Embryonic facial prominence (tissue), 1 donor: ENCODE measurements at regions not wholly inside any gene's neighbourhood (a gene's known extent, or its start where the extent isn't known, plus 50 kb on each side); places are given as distances from the start of the nearest gene placed in this dataset.

Experiments
- DNase-seq: peaks from one replicate; pipeline ENCODE4 v3.0.0-alpha.2; 2016; ENCODE audit errors: extremely low spot score

DNA sequence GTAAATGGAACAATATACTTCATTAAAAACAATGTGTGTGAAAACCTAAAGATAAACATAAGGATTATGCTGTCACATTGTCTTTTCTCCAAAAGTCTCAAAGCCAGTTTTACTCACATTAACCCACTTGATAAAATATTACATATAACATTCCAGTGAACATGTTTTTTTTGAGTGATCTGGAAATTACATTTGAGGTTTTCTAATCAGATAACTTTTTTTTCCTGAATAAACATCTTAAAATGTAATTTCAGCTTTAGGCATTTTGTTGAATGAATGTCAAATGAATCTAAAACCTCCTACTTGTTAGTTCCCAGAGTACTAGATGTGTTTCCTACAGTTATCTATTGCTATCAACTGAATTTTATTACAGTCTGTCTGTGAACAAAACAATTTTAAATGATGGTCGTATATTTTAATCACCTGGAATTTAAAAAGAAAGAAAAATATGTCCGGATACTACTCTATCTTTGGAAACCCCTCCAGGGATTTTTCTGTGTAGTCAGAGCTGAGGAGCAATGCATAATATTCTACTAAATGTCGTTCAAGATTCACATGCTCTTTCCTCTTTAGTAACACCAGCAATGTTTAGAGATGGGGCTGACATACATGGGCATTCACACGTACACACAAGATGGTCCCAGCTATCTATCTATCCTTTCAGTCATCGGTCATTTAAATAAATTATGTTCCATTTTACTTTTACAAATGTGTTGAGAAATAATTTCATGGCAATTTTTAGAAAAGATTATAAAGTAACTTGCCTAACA is 283.9 kb downstream of the KLF12 start:
- no peak for DNase-seq

DNA sequence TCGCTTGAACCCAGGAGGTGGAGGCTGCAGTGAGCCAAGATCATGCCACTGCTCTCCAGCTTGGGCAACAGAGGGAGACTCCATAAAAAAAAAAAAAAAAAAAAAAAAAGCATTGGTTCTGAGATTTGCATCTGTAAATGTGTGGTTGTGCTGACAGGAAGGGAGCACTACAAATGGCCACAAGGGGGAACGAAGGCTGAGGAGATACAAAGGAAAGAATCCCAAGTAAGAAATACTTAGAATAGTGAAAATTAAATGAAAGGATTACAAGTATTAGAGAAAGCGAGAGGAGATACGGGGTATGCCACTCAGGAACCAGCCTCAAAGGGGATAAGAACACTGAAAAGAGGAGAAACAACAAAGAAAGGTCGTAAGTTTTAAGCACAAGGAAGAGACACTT is 284.9 kb downstream of the KLF12 start:
- no peak for DNase-seq

DNA sequence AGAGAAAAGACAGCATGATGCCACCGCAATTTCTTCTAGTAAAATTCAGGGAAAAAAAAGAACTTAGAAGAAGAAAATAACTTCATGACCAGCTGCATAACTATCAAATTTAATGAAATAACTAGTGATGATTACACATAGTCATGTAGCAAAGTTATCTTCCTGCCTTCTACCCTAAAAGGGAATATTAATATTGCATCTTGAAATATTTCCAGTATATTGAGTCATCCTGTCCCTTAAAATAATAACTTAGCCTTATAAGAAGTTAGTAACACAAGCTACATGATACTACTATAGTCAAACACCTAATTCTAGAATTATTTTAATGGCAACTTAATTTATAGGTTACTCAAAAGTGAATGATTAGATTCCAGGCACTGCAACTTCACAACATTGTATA is 289.2 kb downstream of the KLF12 start:
- DNase-seq, result no peak

DNA sequence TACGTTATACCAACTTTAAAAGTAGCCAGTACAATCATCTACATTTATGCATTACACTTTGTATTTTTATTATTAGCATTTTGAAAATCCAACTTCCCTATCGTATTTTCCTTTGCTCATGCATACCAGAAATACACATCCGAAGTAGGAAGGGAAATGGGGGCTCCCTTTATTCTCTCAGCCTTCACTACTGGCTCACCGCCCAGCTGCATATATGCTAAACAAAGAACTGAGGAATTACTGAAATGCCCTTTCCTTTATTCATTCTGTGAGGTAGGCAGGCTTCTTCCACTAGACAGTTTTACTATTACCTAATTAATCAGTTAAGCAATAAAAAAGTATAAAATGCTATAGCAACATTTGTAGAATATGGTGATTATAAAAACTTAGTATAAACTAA is 291.6 kb downstream of the KLF12 start:
- no peak for DNase-seq

DNA sequence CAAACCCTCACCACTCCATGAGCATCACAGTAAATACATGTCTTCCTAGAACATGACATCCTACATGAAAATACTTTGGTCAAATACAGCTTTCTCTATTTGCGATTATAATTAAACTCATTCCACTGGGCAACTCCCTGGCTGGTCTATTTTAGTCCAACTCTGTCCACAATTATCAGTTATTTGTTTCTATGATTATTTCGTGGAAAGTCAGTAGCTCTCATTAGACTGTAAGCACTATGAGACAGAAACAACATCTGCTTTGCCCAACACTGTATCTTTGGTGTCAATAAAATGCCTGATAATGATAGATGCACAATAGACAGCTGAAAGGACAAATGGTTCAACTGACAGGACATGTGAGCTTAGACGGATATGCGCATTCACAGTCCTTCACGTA is 292.0 kb downstream of the KLF12 start:
- no peak for DNase-seq

DNA sequence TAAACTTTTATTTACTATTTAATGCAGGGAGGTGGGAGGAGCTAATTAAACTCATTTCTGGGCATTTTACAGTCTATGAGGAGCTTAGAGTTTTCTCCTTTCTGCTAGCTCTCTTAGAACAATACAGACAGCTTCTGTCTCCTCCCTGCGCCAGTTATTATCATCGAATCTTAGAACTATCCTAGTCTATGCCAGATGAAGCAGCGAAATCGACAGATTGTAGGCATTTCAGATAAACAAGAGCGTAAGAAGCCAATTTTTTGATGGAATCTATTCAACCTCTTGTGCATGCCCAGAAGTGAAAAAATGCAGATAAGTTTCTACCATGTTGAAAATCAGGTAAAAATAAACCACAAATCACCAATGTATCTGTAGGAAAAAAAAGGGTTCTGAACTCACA is 297.1 kb downstream of the KLF12 start:
- no peak for DNase-seq

DNA sequence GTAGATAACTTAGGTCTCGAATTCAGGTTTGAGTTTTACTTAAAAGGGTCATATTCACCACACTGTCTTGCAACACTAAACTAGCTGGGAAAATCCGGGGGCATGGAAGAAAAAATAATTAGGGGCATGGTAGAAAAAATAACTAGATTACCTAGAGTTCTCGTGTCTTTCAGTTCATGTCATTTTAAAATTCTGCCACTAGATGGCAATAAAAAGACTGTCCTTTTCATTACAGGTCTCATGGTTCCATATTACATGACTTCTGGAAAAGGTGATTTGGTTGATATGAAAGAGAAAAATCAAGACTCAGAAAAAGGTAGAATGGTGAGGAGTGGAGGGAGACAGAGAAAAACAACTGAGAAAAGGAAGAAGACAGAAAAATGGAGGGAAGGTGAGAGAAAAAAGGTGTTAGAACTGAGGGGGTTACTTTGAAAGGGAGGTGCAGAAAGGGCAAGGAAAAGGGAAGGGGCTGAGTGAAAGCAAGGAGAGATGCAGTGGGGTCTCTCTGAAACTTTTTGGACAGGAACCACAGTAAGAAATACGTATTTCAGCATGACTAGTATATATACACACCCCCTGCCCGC is 299.0 kb downstream of the KLF12 start:
- no peak for DNase-seq

DNA sequence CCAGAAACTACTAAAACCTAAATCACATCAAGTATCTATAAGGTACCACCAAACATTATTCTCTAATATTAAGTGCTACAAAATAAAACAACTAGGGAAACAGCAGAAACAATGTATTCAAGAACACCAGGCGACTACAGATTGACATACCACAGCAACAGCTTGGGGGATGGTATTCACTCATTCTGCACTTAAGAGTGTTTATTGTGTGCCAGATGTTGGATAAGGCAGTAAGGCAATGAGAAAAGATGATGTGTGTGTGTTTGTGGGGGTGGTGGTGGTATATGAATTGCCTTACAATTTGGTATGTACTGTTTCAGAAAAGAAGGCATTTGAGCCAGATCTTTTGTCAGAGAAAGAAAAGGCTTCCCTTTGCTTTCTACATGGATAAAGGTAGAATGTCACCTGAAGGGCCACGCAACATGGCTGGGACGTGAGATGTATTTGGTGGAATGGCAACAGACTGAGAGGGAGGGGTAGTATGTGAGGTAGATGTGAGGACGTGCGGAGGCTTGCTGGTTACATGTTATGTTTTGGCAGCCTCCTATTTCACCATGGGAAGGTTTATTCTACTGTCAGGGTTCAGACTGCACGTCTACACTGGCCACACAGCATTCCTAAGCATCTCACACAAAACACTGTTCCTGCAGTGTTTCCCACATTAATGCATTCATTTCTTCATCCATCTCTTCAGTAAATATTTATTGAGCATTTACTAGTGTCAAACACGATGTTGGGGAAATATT is 300.7 kb downstream of the KLF12 start:
- no peak for DNase-seq

DNA sequence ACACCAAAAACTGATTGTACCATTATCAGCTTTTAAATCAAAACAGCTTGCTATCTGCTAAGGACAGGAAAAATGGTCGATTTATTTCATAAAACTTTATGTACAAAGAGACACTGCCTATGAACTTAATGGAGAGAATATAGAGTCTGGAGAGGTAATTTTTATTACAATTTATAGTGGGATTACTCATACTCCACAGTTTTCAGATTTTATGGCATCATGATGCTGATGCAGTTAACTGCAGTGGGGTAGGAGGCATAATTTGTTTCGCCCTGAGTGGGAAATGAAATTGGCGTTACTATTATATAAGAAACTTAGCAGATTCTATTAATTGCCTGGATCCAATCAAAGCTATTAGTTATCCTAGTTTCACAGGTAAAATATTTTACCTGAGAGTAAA is 301.4 kb downstream of the KLF12 start:
- no peak for DNase-seq

DNA sequence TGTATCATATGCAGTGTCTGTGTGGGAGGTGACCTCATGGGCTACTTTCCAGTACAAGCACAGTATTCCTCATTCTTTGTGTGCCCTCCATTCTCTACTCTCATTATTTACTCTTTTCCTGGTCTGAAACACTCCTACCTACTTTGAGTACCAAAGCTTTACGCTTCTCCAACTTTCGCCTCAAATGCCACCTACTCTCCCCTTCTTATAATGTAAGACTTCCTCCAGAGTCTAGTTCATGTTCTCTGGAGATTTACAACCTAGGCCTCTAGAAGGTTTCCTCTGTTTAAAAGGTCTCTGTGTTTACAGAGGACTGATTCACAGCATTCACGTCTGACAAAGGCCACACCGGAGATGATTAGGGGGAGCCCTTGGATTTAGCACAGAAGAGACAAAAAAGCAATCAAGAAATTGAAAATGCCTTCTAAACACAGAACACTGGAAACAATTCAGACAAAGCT is 302.0 kb downstream of the KLF12 start:
- DNase-seq, result no peak

DNA sequence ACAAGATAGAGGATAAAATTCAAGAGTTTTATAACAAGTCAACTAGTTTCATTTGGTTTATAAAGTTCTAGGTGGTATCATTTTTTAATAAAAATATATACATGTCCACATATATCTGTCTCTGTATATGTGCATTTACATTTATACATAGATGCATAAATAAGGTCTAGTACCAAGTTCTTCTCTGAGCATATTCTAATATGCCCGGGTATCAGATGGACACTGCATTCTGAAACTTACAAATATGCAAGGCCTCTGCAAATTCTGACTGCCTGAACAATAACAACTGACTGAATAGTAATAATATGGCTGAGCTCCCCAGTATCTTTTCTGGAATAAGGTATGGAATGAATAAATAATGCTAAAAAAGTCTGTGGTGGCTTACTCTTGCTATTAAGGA is 304.8 kb downstream of the KLF12 start:
- DNase-seq, result no peak

DNA sequence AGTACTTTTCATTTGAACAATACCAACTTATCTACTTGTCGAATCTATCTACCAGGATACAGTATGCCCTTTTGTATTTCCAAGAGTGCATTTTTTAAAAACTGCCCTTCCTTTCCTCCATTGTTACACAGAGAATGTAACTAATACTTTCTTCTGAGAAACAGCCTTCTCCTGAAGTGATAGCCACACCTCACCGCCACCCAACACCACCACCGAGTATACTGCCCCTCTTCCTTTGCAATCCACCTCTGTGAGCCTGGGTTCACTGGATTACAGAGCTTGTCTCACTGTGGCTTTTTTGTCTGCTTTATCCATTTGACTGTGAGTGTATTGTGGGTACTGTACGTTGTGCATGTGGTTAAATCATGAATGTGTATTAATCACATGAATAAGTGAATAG is 305.4 kb downstream of the KLF12 start:
- DNase-seq, result no peak

DNA sequence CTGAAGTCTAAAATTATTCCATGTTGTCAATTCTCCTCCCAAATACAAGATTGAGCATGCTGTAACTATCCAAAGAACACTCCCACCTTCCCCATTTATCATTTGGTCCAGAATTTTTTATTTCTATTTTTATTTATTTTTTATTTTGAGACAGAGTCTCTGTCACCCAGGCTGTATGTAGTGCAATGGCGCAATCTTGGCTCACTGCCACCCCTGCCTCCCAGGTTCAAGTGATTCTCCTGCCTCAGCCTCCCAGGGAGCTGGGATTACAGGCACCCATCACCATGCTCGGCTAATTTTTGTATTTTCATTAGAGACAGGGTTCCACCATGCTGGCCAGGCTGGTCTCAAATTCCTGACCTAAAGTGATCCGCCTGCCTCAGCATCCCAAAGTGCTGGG is 306.8 kb downstream of the KLF12 start:
- DNase-seq, result no peak

DNA sequence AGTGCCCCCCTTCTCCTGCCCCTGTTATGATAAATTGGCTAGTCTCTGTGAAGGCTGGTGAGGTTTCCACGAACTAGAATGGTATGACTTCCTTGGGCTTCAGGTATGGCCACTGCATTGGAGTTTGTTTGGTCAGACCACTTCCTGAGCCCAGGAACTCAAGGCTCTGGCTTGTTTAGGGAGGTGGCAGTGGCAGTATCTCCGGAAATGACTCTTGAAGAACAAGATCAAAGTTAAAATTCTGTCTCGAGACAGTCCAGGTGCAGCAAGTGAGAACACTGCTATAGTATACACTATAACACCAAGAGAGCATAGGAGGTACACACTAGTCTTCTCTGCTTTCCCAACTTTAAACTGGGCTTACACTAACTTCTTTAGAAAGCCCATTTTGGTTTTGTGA is 309.1 kb downstream of the KLF12 start:
- no peak for DNase-seq

DNA sequence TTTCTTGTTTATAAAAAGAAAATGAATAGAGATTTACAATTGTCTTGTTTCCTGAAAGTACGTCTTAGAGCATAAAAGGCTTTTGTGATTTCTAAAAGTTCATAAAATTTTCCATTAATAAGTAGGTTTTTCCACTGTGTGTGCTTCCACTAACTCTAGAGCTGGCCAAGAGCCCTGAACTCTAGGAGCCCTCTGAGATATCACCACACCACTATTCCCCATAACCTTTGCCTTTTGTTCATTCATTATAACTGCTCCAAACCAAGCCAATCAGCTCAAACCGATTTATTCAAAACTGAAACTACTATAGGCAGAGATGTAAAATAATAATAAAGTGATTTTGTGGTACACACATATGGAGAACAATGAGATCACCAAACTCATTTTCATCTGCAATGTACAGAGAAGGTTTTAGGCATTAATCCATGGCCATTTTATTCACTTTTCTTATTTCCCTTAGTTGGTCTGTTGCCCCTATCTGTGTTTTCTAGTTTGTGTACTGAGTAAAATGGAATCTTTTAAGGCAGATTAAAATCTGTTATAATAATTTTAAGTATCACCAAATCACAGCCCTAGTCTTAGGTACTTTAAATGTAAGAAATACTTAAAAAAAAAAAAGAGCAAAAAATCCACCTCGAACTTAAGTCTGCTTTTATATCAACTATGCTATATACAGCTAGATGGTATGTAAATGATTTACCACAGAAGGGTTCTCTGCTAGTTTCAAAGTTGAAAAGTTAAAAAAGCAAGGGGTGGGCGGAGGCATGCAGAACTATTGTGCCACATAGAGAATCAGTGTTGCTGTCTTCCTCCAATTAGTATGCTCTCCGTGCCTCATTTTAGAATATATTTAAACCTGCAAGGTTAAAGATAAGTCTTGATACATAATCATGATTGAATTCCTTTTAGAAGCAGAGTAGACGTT is 311.3 kb downstream of the KLF12 start:
- no peak for DNase-seq

DNA sequence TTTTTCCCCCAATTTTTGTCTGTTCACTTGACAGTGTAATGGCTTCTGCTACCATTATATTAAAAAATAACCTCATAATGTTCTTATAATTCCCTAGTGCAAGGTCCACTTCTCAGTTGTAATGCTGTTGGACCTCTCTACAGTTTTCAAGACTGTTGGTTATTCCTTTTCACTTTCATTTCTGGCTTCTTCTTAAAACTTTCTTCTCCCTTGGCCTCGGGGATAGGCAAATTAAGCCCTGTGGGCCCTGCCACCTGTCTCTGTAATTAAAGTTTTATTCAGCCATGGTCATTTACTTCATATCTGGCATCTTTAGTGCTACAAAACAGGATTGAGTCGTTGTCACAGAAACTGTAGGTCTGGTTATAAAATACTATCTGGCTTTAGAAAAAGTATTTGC is 313.5 kb downstream of the KLF12 start:
- DNase-seq, result no peak

DNA sequence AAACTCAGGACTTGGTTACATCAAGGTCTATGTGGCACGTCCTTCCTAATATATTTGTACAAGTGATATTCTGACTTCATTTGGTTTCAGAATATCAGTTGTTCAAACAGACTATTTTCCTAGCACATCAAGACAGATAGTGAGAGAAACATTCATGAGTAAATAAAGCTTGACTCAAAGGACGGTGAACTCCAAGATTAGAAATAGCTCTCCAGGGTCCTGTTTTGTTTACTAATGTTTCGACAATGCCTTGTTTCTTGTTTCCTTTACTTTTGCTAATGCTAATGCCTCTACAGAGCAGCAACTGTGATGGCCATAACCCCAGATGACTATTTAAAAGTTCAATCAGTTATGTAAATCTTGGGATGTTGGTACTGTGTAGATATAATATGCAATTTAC is 313.9 kb downstream of the KLF12 start:
- no peak for DNase-seq

DNA sequence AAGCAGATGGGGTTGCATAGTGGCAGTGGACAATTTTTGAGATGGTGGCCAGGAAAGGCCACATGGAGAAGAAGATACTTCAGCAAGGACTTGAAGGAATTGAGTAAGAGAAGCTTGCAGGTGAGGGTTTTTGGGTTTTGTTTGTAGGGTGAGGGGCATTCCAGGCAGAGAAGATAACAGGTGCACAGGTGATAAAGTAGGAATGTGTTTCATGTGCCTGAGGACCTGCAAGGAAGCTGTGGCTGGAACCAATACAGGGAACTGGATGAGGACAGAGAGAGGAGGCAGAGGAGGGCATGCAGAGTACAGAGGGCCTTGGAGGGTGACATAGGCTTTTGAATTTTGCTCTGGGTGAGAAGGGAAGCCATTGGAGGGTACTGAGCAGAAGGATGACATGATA is 314.5 kb downstream of the KLF12 start:
- DNase-seq, result no peak

DNA sequence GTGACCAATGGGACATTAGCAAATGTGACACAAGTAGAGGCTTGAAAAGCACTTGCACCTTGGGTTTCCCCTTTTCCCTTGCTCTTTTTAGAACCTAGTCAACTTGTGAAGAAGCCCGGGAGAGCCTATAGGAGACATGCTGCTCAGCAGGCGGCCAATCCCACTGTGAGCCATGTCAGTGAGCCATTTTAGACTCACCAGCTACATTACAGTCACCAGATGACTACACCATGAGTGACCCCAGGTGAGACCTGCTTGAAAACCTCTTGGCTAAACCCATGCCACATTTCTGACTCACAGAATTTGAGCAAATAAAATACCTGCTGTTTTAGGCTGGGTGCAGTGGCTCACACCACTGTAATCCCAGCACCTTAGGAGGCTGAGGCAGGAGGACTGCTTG is 317.5 kb downstream of the KLF12 start:
- no peak for DNase-seq

DNA sequence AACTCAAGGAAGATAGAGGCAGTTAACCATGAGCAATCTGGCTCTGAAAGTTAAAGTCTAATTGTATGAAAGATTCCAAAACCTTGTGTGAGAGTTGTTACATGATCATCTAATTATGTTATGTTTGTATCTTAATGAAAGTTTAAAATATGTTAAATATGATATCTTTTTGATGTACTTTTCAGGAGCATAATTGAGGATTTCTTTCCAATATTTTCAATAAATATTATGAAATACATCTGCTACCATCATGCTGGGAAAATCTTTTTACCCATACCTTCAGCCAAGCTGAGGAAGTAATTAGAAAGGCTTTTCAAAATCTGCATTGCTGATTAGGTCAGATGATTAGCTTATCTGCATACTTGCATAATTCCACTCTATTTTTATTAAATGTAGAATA is 318.4 kb downstream of the KLF12 start:
- no peak for DNase-seq

DNA sequence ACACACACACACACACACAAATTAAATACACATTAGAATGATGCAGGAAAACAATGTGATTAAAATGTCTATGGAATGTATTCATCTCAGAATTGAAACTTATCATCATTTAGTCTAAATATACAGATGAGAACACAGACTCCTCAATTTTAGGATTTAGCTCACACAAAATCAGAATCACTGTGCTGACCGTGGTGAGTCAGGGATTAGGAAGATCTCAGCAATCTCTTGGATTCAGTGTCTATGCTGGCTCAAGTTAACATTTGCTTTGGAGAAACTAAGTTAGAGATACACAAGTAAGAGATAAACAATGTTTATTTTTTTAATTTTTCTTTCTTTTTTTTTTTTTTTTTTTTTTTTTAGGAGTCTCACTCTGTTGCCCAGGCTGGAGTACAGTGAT is 323.6 kb downstream of the KLF12 start:
- DNase-seq, result no peak

DNA sequence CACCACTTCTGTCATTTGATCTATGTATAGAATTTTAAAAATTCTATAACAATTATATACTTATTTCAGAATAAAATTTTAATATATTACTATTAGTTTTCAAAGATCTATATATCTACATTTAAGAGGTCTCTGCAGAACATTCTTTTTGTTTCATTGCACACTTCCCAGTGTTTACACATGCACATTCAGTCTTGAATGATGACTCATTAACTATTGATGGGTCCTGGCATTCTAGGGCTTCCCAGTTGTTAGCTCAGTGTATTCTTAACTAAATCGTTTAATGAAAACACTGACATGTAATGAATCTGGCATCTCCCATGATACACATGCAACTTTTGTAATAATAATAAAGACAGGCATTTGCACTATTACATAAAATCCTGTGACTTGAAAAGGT is 324.6 kb downstream of the KLF12 start:
- DNase-seq, result no peak
